NCI-H345 (cell line): ENCODE measurements at regions not wholly inside any gene's neighbourhood (a gene's known extent, or its start where the extent isn't known, plus 50 kb on each side); places are given as distances from the start of the nearest gene placed in this dataset.
A peak's percentile ranks its signal among the peaks of the same experiment; 100 is the strongest.

Source experiments
- DNase-seq: peaks from one replicate; lab custom pipeline; 2025; lab: John Stamatoyannopoulos, UW

GRCh38 chr1:195550071-195550862, 1058.0 kb downstream of the KCNT2 start:
- DNase-seq, result no peak

GRCh38 chr1:195530961-195531360, 1077.3 kb downstream of the KCNT2 start:
- DNase-seq, result no peak

- no peak for DNase-seq
These were observed 1078.4 kb downstream of the KCNT2 start for GRCh38 chr1:195529881-195530280.

- no peak for DNase-seq
These were observed 1087.5 kb downstream of the KCNT2 start for GRCh38 chr1:195520757-195521156.

- no peak for DNase-seq
These were observed 1092.2 kb downstream of the KCNT2 start for GRCh38 chr1:195516036-195516435.

- no peak for DNase-seq
These were observed 1096.7 kb downstream of the KCNT2 start for GRCh38 chr1:195511501-195511900.

- DNase-seq, result no peak
These were observed 1107.1 kb downstream of the KCNT2 start for GRCh38 chr1:195501118-195501517.

GRCh38 chr1:195495720-195496635, 1112.3 kb downstream of the KCNT2 start:
- no peak for DNase-seq

GRCh38 chr1:195482137-195482536, 1126.1 kb downstream of the KCNT2 start:
- no peak for DNase-seq

- DNase-seq, result no peak
These were observed 1126.9 kb downstream of the KCNT2 start for GRCh38 chr1:195481293-195481692.

GRCh38 chr1:195475568-195475967, 1132.7 kb downstream of the KCNT2 start:
- no peak for DNase-seq

- no peak for DNase-seq
These were observed 1135.9 kb downstream of the KCNT2 start for GRCh38 chr1:195472291-195472690.

- DNase-seq, result no peak
These were observed 1141.6 kb downstream of the KCNT2 start for GRCh38 chr1:195466639-195467038.

- no peak for DNase-seq
These were observed 1145.6 kb downstream of the KCNT2 start for GRCh38 chr1:195462646-195463045.

- no peak for DNase-seq
These were observed 1146.1 kb downstream of the KCNT2 start for GRCh38 chr1:195462152-195462551.

GRCh38 chr1:195458365-195458764, 1149.9 kb downstream of the KCNT2 start:
- no peak for DNase-seq

- no peak for DNase-seq
These were observed 1157.4 kb downstream of the KCNT2 start for GRCh38 chr1:195450794-195451193.

- no peak for DNase-seq
These were observed 1168.6 kb downstream of the KCNT2 start for GRCh38 chr1:195439661-195440060.

- DNase-seq, result peak; percentile 6
These were observed 1173.6 kb downstream of the KCNT2 start for GRCh38 chr1:195434566-195435203.

- DNase-seq, result no peak
These were observed 1177.4 kb downstream of the KCNT2 start for GRCh38 chr1:195430826-195431225.

GRCh38 chr1:195428927-195429326, 1179.3 kb downstream of the KCNT2 start:
- no peak for DNase-seq

- no peak for DNase-seq
These were observed 1192.7 kb downstream of the KCNT2 start for GRCh38 chr1:195415584-195415983.

GRCh38 chr1:195394567-195394966, 1213.7 kb downstream of the KCNT2 start:
- no peak for DNase-seq
